Fibroblast of skin of right quadriceps (primary cell): ENCODE measurements at regions not wholly inside any gene's neighbourhood (a gene's known extent, or its start where the extent isn't known, plus 50 kb on each side); places are given as distances from the start of the nearest gene placed in this dataset.

ENCODE experiments used
- DNase-seq: peaks from one replicate; pipeline ENCODE4 v3.0.0-alpha.2; 2013

- DNase-seq: no peak
These were observed 115.5 kb downstream of the PAPOLA start for GRCh38 chr14:96617635-96618034.

GRCh38 chr14:96622926-96623325, 120.7 kb downstream of the PAPOLA start:
- DNase-seq: no peak

- no peak for DNase-seq
These were observed 121.7 kb downstream of the PAPOLA start for GRCh38 chr14:96623676-96624484.

DNA sequence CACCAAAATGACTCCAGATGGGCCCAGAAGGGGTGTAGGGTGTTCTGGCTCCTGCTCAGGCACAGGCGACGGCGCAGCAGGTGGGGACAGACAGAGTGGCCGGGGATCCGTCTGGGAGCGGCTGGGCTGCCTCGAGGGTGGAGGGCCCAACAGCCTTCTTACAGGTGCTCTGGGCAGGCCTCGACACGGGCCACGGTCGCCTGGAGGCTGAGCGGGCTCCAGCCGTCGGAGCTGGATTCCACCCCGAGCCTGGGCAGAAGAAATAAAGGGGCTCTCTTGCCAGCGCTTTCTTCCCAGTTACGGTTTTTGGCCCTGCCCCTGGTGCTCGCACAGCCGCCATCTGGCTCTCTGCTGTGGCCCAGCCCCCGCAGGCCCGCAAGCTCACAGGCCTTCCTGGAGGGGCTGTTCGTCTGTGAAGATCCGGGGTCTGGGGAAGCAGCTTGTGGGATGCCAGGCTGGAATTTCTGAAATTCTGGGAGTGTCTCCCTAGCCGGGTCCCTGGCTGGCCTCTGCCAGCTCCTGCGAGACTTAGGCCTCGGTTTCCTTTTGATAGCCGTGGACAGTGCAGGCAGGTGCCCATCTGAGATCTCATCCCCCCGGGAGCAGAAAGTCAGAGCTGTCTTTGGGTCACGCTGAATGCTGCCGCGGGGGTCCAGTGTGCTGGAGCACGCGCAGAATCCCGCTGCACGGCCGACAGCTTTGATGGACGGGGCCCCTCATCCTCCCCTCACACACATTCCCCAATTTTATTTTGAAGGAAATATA, 122.7 kb downstream of the PAPOLA start:
- no peak for DNase-seq

DNA sequence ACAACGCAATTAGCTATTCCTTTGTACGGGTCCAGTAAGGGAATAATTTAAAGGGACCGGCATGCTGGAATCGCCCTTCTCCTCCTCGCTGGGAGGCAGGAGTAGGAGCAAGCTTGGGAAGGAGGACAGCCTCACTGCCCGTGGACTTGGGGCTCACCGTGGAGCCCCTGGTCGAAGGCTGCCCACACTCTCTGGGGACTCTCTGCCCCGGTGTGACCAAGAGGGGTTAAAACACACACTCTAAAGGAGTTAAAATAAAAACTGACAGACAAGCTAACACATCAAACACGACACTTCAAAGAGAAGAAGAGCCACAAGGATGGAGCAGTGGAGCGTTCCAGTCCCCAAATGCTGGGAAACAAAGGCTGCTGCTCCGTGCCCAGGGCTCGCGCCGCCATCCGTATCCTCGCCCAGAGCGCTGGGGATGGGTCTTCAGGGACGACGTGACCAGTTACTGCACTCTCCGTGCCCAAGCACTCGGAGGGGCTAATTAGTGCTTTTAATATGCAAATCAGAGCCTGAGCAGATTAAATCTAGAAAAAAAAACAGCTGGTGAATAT, 123.3 kb downstream of the PAPOLA start:
- DNase-seq: no peak

DNA sequence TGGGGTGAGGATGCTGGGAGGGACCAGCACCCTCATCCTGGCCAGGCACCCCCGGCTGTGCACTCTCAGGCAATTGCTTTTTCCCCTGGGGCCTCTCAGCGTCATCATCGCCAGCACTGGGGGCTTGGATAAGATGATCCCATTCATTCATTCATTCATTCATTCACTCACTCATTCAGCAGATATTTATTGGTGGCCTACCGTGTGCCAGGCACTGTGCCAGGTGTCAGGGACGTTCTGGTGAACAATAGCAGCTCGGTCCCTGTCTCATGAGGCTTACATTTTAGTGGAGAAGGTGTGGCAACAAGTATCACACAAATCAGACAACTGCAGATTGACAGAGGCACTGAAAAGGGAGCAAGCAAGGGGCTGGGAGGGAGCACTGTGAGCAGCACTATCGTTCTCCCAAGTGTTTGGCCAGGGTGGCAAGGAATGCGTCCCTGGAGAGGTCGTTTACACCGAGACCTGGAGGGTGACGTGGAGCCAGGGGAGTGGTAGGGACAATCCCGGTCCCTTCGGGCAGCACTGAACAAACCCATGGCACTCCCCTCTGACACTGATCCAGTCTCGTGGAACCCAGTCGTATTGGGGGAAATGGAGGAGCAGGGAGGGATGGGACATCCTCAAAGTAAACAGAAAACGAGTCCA, 124.1 kb downstream of the PAPOLA start:
- DNase-seq: no peak

- DNase-seq: no peak
These were observed 124.7 kb downstream of the PAPOLA start for GRCh38 chr14:96626916-96627315.

GRCh38 chr14:96627386-96627785, 125.2 kb downstream of the PAPOLA start:
- no peak for DNase-seq

DNA sequence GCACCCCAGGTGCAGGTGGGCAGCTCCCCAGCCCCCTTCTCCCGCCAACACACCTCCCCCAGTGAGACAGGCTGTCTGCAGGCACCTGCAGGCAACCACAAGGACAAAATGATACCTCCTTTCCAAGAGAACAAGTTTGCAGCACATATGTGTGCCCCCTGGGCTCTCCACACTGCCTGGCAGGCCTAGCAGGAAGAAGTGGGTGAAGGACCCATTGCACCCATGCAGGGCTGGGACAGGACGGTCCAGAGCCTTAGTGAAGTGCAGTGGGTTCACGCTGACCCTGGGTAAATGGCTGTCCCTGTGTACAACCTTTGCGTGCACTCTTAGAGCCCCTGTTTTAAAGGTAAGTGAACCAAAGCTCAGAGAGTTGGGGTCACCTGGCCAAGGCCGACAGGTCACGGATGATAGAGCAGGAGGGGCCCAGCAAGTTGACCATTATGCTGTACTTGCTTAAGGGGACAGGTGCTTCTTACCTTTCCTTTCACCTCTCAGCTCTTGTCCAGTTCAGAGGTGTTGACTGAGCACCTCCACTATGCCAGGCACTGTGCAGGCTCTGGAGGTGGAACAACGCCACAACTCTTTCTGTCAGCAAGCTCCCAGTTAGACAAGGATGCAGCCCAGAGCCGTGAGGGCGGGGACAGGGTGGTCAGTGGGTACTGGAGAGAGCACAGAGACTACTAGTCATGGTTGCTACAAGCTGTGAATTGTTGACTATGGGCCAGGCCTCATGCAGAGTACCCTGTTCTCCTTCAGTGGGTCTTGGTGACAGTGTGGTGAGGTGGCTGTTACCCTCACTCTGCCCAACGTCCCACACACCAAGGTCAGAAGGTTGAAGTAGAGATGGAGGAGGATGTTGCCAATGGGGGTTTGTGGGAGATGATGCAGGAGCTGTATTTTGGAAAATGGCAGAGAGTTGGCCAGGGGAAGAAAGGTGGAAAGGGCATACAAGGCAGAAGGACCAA, 125.9 kb downstream of the PAPOLA start:
- no peak for DNase-seq

GRCh38 chr14:96629082-96629481, 126.9 kb downstream of the PAPOLA start:
- DNase-seq: no peak

- no peak for DNase-seq
These were observed 127.5 kb downstream of the PAPOLA start for GRCh38 chr14:96629558-96630222.

DNA sequence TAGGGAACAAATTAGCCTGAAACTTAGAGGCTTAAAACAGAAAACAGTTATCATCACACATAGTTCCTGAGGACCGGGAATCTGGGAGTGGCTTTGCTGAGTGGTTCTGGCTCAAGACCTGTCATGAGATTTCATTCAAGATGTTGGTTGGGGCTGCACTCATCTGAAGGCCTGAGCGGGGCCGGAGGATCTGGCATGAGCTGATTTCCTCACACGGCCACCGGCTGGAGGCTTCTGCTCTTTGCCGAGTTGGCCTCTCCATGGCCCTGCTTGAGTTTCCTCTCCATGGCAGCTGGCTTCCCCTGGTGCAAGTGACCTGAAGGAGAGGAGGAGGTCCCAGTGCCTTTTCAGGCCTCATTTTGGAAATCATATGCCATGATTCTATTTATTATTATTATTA, 128.1 kb downstream of the PAPOLA start:
- no peak for DNase-seq

DNA sequence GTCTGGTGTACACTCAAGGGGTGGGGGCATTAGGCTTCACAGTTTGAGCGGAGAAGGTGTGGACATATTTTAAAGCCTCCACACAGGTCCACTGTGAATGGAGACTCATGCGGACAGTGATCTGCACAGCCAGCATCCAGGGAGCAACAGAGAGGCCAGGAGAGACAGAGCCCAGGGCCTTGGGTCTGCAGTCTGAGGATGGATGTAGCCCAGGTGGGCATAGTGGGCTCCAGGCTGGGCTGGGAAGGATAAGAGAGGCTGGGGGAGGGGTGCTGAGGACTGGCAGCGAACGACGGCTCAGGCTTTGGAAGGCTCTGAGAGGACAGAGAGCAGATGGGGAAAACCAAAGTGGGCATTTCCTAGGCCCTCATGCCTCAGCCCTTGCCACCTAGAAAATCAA, 128.8 kb downstream of the PAPOLA start:
- no peak for DNase-seq

DNA sequence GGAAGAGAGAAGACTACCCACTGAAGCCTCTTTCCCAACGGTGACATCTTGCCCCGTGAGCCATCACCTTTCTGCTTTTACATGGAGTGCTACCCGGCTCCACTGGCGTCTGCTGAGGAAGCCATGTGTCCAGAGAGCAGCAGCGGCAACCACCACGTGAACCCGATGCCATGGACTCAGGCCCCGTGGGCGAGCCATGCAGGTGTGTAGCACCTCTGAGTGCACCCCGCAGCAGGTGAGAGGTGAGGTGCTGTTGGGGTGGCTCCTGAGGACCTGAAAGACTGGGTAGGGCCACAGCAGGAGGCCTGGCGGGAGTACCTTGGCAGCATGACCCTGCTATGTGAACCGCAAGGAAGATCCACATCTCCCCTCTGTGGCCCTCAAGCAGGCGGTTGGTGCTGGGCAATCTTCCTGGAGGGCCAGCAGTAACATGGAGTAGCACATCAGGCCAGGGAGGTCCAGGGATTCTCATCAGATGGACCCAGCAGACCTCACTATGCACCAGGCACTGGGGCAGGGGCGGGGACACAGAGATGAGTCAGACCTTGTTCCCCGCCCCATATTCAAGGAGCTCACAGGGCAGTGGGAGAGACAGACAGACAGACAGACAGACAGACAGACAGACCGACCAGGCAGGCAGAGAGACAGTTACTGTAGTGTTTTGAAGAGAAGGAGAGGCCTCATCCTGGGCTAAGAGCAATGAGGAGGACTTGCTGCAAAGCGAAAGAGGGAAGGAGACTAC, 129.6 kb downstream of the PAPOLA start:
- DNase-seq: no peak

GRCh38 chr14:96632363-96632758, 130.2 kb downstream of the PAPOLA start:
- DNase-seq: no peak

DNA sequence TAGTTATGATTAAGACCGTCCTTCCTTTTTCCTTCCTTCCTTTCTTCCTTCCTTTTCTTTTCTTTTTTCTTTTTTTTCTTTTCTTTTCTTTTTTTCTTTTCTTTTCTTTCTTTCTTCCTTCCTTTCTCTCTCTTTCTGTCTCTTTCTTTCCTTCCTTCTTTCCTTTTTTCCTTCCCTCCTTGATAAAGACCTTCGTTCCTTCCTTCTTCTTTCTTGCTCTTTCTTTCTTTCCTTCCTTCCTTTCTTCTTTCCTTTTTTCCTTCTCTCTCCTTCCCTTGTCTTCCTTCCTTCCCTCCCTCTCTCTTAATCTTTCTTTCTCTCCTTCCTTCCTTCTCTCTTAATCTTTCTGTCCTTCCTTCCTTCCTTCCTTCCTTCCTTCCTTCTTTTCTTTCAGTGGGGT, 130.9 kb downstream of the PAPOLA start:
- no peak for DNase-seq

GRCh38 chr14:96634481-96634880, 132.3 kb downstream of the PAPOLA start:
- no peak for DNase-seq

DNA sequence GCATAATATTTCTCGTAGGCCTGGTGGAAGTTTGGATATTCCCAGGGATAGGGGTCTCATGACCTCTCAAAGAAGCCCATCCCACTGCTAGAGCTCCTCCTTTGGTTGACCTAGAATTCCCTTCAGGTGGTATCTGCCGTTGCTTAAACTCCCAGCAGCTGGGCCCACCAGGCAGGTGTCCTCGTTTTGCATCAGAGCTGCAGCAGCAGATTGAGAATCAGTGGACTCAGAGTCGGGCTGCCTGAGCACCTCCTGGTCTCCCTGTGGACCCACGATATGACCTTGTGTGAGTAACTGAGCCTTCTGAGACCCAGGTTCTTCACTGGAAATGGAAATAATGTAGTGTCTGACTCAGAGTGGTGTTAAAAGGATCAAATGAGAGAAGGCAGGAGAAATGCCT, 132.7 kb downstream of the PAPOLA start:
- DNase-seq: no peak

DNA sequence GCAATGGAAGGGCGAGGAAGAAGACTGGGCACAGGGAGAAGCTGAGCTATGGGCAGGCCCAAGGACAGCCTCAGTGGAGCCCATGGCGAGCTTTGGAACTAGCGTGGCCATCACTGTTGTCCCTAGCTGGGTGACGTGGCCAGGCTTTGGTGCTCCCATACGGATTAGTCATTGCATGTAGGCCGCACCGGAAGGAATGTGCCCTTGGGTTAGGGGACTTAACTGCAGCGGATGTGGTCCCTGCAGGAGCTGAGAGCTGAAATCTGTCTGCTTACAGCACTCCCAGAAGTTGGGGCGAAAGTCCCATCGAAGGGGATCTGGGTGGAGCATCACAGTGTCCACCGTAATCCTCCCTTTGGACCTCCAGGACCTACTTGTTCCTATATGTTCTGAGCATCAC, 133.7 kb downstream of the PAPOLA start:
- no peak for DNase-seq

GRCh38 chr14:96637521-96637920, 135.3 kb downstream of the PAPOLA start:
- no peak for DNase-seq
